ENCODE measurements at regions not wholly inside any gene's neighbourhood (a gene's known extent, or its start where the extent isn't known, plus 50 kb on each side); places are given as distances from the start of the nearest gene placed in this dataset.

DNA sequence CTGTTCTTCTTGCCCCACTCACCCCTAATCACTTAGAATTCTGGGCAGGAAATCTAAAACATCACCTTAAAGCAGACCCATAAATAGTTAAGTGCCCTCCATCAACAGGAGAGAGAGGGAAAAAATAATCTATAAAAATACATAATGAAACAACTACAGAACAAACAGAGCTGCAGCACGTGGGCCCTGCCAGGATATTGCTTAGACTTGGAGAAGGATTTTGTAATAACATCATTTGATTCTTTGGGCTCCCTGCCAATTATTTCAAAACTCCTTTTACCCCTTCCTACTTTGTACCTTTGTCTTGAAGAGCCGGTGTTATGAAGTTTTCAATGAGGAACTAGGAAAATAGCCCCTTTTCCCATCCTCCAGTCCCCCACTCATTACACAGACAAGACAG, 130.6 kb upstream of the TOX3 start:
- H3K4me2 ChIP-seq (ENCODE audit: low read depth, low read length) = no peak overlapping the region
- no peak overlapping the region for H3K9ac ChIP-seq (ENCODE audit: insufficient read depth, low read depth, low read length)
- ATAC-seq (no peak), DNase-seq (ENCODE audit: low spot score) (no peak), FAIRE-seq (no peak)
- no peak overlapping the region for H3K27ac ChIP-seq (ENCODE audit: extremely low read length, insufficient read depth, low read length)
- no TSS peak for BruUV-seq (replicated peaks)
- no peaks in the 10 kb centered on the region for H3K79me2 ChIP-seq (ENCODE audit: insufficient read depth, low read length)
- intact Hi-C loops (cut with micrococcal nuclease; ENCODE audit: unreplicated experiment) = no loop called here
- H3K4me3 ChIP-seq (replicated peaks in 1 of 3; ENCODE audit: insufficient read depth in 1 of 3, low read depth in 2 of 3, low read length in 3 of 3) = no peak overlapping the region
- in situ Hi-C loops (cut with HindIII; ENCODE audit: extremely low pct_ligation_motif_present, low pct_unique_long_range_greater_than_20kb) = no loop called here
- H3K27me3 ChIP-seq (ENCODE audit: control insufficient read depth in 1 of 2, insufficient read depth in 2 of 2, low read length in 2 of 2) = no peaks in the 10 kb centered on the region
- ChIA-PET POLR2A (no interaction called here), CTCF (ENCODE audit: low intra/inter-chr PET ratio, low total read pairs) (no interaction called here)
- 2% methylated on average over 2 of the region's 2 CpGs for WGBS (ENCODE audit: low lambda C conversion rate)
- no peaks in the 10 kb centered on the region for H3K9me3 ChIP-seq (ENCODE audit: low read length)
- H4K20me1 ChIP-seq (ENCODE audit: insufficient read depth, low read length) = no peaks in the 10 kb centered on the region
- H3K36me3 ChIP-seq (replicated peaks in 1 of 2; ENCODE audit: control insufficient read depth in 1 of 2, insufficient read depth in 2 of 2, low read length in 2 of 2) = no peaks in the 10 kb centered on the region
- no peak for TF ChIP-seq ZNF619 (CRISPR knock-in tag; IDR thresholded peaks at IDR 0.05)
- TF ChIP-seq ZNF792 (CRISPR knock-in tag; IDR thresholded peaks at IDR 0.05) = no peak
- no peak for TF ChIP-seq SP4 (CRISPR knock-in tag; IDR thresholded peaks at IDR 0.05)
- TF ChIP-seq ZNF552 (CRISPR knock-in tag; IDR thresholded peaks at IDR 0.05; ENCODE audit: borderline replicate concordance) = no peak
- no peak for TF ChIP-seq ZSCAN20 (CRISPR knock-in tag; IDR thresholded peaks at IDR 0.05; ENCODE audit: borderline replicate concordance)
- no peaks in the 10 kb centered on the region for H3K4me1 ChIP-seq (ENCODE audit: insufficient read depth, low read length)
- no peak overlapping the region for H2AFZ ChIP-seq (ENCODE audit: low read length)

- ATAC-seq (no peak), DNase-seq (ENCODE audit: low spot score) (no peak), FAIRE-seq (no peak)
- Histone ChIP-seq H3K36me3 (replicated peaks in 1 of 2; ENCODE audit: control insufficient read depth in 1 of 2, insufficient read depth in 2 of 2, low read length in 2 of 2) (no peaks in the 10 kb centered on the region), H3K4me1 (ENCODE audit: insufficient read depth, low read length) (no peaks in the 10 kb centered on the region), H4K20me1 (ENCODE audit: insufficient read depth, low read length) (no peaks in the 10 kb centered on the region), H3K27me3 (ENCODE audit: control insufficient read depth in 1 of 2, insufficient read depth in 2 of 2, low read length in 2 of 2) (no peaks in the 10 kb centered on the region), H3K9me3 (ENCODE audit: low read length) (no peaks in the 10 kb centered on the region), H3K4me3 (replicated peaks in 1 of 3; ENCODE audit: insufficient read depth in 1 of 3, low read depth in 2 of 3, low read length in 3 of 3) (no peak overlapping the region), H3K79me2 (ENCODE audit: insufficient read depth, low read length) (no peaks in the 10 kb centered on the region), H2AFZ (ENCODE audit: low read length) (no peak overlapping the region), H3K9ac (ENCODE audit: insufficient read depth, low read depth, low read length) (no peak overlapping the region), H3K27ac (ENCODE audit: extremely low read length, insufficient read depth, low read length) (no peak overlapping the region), H3K4me2 (ENCODE audit: low read depth, low read length) (no peak overlapping the region)
- TF ChIP-seq, protein P1, sequence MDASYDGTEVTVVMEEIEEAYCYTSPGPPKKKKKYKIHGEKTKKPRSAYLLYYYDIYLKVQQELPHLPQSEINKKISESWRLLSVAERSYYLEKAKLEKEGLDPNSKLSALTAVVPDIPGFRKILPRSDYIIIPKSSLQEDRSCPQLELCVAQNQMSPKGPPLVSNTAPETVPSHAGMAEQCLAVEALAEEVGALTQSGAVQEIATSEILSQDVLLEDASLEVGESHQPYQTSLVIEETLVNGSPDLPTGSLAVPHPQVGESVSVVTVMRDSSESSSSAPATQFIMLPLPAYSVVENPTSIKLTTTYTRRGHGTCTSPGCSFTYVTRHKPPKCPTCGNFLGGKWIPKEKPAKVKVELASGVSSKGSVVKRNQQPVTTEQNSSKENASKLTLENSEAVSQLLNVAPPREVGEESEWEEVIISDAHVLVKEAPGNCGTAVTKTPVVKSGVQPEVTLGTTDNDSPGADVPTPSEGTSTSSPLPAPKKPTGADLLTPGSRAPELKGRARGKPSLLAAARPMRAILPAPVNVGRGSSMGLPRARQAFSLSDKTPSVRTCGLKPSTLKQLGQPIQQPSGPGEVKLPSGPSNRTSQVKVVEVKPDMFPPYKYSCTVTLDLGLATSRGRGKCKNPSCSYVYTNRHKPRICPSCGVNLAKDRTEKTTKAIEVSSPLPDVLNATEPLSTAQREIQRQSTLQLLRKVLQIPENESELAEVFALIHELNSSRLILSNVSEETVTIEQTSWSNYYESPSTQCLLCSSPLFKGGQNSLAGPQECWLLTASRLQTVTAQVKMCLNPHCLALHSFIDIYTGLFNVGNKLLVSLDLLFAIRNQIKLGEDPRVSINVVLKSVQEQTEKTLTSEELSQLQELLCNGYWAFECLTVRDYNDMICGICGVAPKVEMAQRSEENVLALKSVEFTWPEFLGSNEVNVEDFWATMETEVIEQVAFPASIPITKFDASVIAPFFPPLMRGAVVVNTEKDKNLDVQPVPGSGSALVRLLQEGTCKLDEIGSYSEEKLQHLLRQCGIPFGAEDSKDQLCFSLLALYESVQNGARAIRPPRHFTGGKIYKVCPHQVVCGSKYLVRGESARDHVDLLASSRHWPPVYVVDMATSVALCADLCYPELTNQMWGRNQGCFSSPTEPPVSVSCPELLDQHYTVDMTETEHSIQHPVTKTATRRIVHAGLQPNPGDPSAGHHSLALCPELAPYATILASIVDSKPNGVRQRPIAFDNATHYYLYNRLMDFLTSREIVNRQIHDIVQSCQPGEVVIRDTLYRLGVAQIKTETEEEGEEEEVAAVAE (CRISPR knock-in tag; IDR thresholded peaks at IDR 0.05; ENCODE audit: borderline replicate concordance) = no peak
- TF ChIP-seq NFE2L1 (CRISPR knock-in tag; IDR thresholded peaks at IDR 0.05; ENCODE audit: borderline replicate concordance) (no peak), ZZZ3 (CRISPR knock-in tag; IDR thresholded peaks at IDR 0.05; ENCODE audit: borderline replicate concordance) (no peak), ZNF619 (CRISPR knock-in tag; IDR thresholded peaks at IDR 0.05) (no peak), SIX4 (CRISPR knock-in tag; IDR thresholded peaks at IDR 0.05) (no peak), HMG20B (CRISPR knock-in tag; conservative IDR thresholded peaks at IDR 0.05) (no peak), MTA1 (CRISPR knock-in tag; IDR thresholded peaks at IDR 0.05; ENCODE audit: borderline replicate concordance) (no peak), EED (CRISPR knock-in tag; IDR thresholded peaks at IDR 0.05) (no peak)
- TF ChIP-seq, protein P2, sequence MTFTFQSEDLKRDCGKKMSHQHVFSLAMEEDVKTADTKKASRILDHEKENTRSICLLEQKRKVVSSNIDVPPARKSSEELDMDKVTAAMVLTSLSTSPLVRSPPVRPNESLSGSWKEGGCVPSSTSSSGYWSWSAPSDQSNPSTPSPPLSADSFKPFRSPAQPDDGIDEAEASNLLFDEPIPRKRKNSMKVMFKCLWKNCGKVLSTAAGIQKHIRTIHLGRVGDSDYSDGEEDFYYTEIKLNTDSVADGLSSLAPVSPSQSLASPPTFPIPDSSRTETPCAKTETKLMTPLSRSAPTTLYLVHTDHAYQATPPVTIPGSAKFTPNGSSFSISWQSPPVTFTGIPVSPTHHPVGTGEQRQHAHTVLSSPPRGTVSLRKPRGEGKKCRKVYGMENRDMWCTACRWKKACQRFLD (CRISPR knock-in tag; IDR thresholded peaks at IDR 0.05; ENCODE audit: borderline replicate concordance) = no peak
- ChIA-PET POLR2A (no interaction called here), CTCF (ENCODE audit: low intra/inter-chr PET ratio, low total read pairs) (no interaction called here)
- in situ Hi-C loops (cut with HindIII; ENCODE audit: extremely low pct_ligation_motif_present, low pct_unique_long_range_greater_than_20kb) = no loop called here
- no TSS peak for BruUV-seq (replicated peaks)
- intact Hi-C loops (cut with micrococcal nuclease; ENCODE audit: unreplicated experiment) = no loop called here
Observed at GRCh38 chr16:52676959-52677358, 130.0 kb upstream of the TOX3 start.
